Endothelial cell of umbilical vein (primary cell): ENCODE measurements at regions not wholly inside any gene's neighbourhood (a gene's known extent, or its start where the extent isn't known, plus 50 kb on each side); places are given as distances from the start of the nearest gene placed in this dataset.

Source experiments
- BruUV-seq: library from RNA; stranded (reverse); fragments of 400-500 nt; replicated peaks from 2 replicates; lab custom pipeline; 2021; lab: Mats Ljungman, UMichigan
- CTCF ChIA-PET: fragments of 300-600, 350-600 bp; sonication (Branson Sonifier 250); formaldehyde crosslinking; loops from one replicate; lab custom pipeline; 2021; ENCODE audit warnings: antibody characterized with exemption, inconsistent platforms; lab: Charles Lee
- POLR2A ChIA-PET: fragments of 300-600, 350-600 bp; sonication (Branson Sonifier 250); formaldehyde crosslinking; loops from one replicate; lab custom pipeline; 2021; ENCODE audit warnings: antibody characterized with exemption, inconsistent platforms; lab: Charles Lee
- DNase-seq: peaks from one replicate; pipeline ENCODE4 v3.0.0-alpha.2; 2011; ENCODE audit warnings: low read depth, low spot score
- FAIRE-seq: peaks from 2 replicates; lab custom pipeline; 2011; peaks lifted over from hg19 to GRCh38; lab: Jason Lieb, UNC
- H2AFZ ChIP-seq: 2 replicates; pipeline ENCODE4 v1.6.0; 2012; ENCODE audit warnings: low read depth, low read length, control low read depth, inconsistent platforms
- H3K27ac ChIP-seq: 2 replicates; pipeline ENCODE4 v1.5.1; 2011; ENCODE audit warnings: low read depth, mild to moderate bottlenecking, control low read depth, low read length, moderate library complexity; ENCODE audit not compliant: insufficient read depth
- H3K27me3 ChIP-seq, 2 experiments: 2 replicates each; pipeline versions ENCODE4 v1.6.0 to v1.6.1; 2011; ENCODE audit warnings: low read length in 2 of 2, mixed read lengths in 1 of 2; ENCODE audit not compliant: control insufficient read depth in 2 of 2, insufficient read depth in 2 of 2
- H3K36me3 ChIP-seq, 2 experiments: 2 replicates in 1 of 2; 3 replicates in 1 of 2; pipeline ENCODE4 v1.5.1; 2011; ENCODE audit warnings: low read length in 2 of 2, mild to moderate bottlenecking in 1 of 2, moderate library complexity in 1 of 2; ENCODE audit not compliant: control insufficient read depth in 2 of 2, insufficient read depth in 2 of 2; ENCODE audit errors: extremely low read depth in 1 of 2
- H3K4me1 ChIP-seq: 3 replicates; pipeline ENCODE4 v1.5.1; 2011; ENCODE audit warnings: mild to moderate bottlenecking, low read length; ENCODE audit not compliant: control insufficient read depth, insufficient read depth; ENCODE audit errors: extremely low read depth
- H3K4me2 ChIP-seq: 2 replicates; pipeline ENCODE4 v1.6.1; 2011; ENCODE audit warnings: low read length, control low read depth, mixed read lengths; ENCODE audit not compliant: insufficient read depth
- H3K4me3 ChIP-seq, 3 experiments: fragments of 200-600 bp in 1 of 3; sonication (generic), shearing (Covaris generic) in 1 of 3; replicated peaks in 1 of 3; 2 replicates each; pipeline ENCODE4 v1.5.1; 2011 to 2016; ENCODE audit warnings: control low read depth in 3 of 3, low read length in 3 of 3, mild to moderate bottlenecking in 2 of 3, inconsistent platforms in 1 of 3, low read depth in 1 of 3, moderate library complexity in 1 of 3; ENCODE audit not compliant: insufficient read depth in 1 of 3
- H3K79me2 ChIP-seq: 2 replicates; pipeline ENCODE4 v1.6.0; 2012; ENCODE audit warnings: low read length, inconsistent platforms; ENCODE audit not compliant: control insufficient read depth, insufficient read depth
- H3K9ac ChIP-seq: replicated peaks from 2 replicates; pipeline ENCODE3; 2011; ENCODE audit warnings: low read length, control low read depth; ENCODE audit not compliant: insufficient read depth; ENCODE audit errors: extremely low read depth
- H3K9me1 ChIP-seq: replicated peaks from 3 replicates; pipeline ENCODE4 v1.6.0; 2011; ENCODE audit warnings: mild to moderate bottlenecking, low read length; ENCODE audit not compliant: control insufficient read depth, insufficient read depth; ENCODE audit errors: extremely low read depth
- H3K9me3 ChIP-seq: replicated peaks from 2 replicates; pipeline ENCODE4 v1.5.1; 2012; ENCODE audit warnings: low read length, inconsistent platforms; ENCODE audit not compliant: control insufficient read depth, insufficient read depth
- H4K20me1 ChIP-seq: replicated peaks from 2 replicates; pipeline ENCODE3; 2011; ENCODE audit warnings: mild to moderate bottlenecking, low read length; ENCODE audit not compliant: control insufficient read depth, insufficient read depth; ENCODE audit errors: extremely low read depth
- CTCF ChIP-seq, 2 donors: IDR thresholded peaks; 1 replicate in 1 of 2; 2 replicates in 1 of 2; pipeline ENCODE4 v1.5.1; 2011; ENCODE audit warnings: low read length in 2 of 2, mild to moderate bottlenecking in 2 of 2, moderate library complexity in 2 of 2, control low read depth in 1 of 2, inconsistent platforms in 1 of 2, low read depth in 1 of 2; ENCODE audit not compliant: insufficient read depth in 1 of 2; ENCODE audit errors: extremely low read depth in 1 of 2
- EZH2 ChIP-seq: IDR thresholded peaks from 2 replicates; pipeline ENCODE4 v1.6.1; 2012; ENCODE audit warnings: borderline replicate concordance, low read depth, mild to moderate bottlenecking, moderate library complexity, low read length, inconsistent platforms; ENCODE audit not compliant: severe bottlenecking
- FOS ChIP-seq: IDR thresholded peaks from 2 replicates; pipeline ENCODE4 v1.6.1; 2011; ENCODE audit warnings: mild to moderate bottlenecking, low read length, moderate library complexity, borderline replicate concordance; ENCODE audit not compliant: insufficient read depth
- GATA2 ChIP-seq: IDR thresholded peaks from 2 replicates; pipeline ENCODE4 v1.7.0; 2011; ENCODE audit warnings: low read depth, mild to moderate bottlenecking, moderate library complexity, mixed read lengths, low read length; ENCODE audit not compliant: insufficient read length, insufficient read depth
- JUN ChIP-seq: IDR thresholded peaks from 2 replicates; pipeline ENCODE4 v1.6.1; 2011; ENCODE audit warnings: borderline replicate concordance, low read depth; ENCODE audit not compliant: insufficient read length, insufficient read depth
- MYC ChIP-seq: IDR thresholded peaks from one replicate; pipeline ENCODE4 v1.6.1; 2011; ENCODE audit warnings: mild to moderate bottlenecking, low read depth, low read length
- POLR2A ChIP-seq: IDR thresholded peaks from 2 replicates; pipeline ENCODE4 v1.6.1; 2012; ENCODE audit warnings: low read depth, mild to moderate bottlenecking, control low read depth, low read length
- POLR2AphosphoS5 ChIP-seq: IDR thresholded peaks from 2 replicates; pipeline ENCODE4 v1.6.1; 2012; ENCODE audit warnings: low read depth, mild to moderate bottlenecking, control low read depth, low read length, moderate library complexity; ENCODE audit not compliant: insufficient read depth
- dilution Hi-C: fragments of 300-500 bp; cut with MboI; formaldehyde crosslinking; loops from one replicate; pipeline ENCODE4 v1.15.0; 2019; ENCODE audit warnings: low sequenced_read_pairs; ENCODE audit not compliant: extremely low pct_ligation_motif_present
- intact Hi-C: fragments of 100-400 bp; cut with micrococcal nuclease; formaldehyde crosslinking; loops from one replicate; pipeline ENCODE4 v1.10.0; 2022
- TF ChIP-seq, protein P1 (sequence below): IDR thresholded peaks from 2 replicates; pipeline ENCODE4 v1.6.1; 2011; ENCODE audit not compliant: insufficient read depth, insufficient read length

- no peak overlapping the region for H2AFZ ChIP-seq
- H3K4me3 ChIP-seq, result no peak overlapping the region
- no peaks in the 10 kb centered on the region for H3K79me2 ChIP-seq
- no peak overlapping the region for H3K9ac ChIP-seq
- H3K36me3 ChIP-seq, result no peaks in the 10 kb centered on the region
- H3K9me1 ChIP-seq, result no peaks in the 10 kb centered on the region
- no peak for FAIRE-seq
- dilution Hi-C loops, result no loop called here
- no peak overlapping the region for H3K27ac ChIP-seq
- peaks cover 6% of the 10 kb centered on the region for H3K9me3 ChIP-seq
- no peak overlapping the region for H3K4me2 ChIP-seq
- TF ChIP-seq GATA2, result no peak
- TF ChIP-seq, protein P1, sequence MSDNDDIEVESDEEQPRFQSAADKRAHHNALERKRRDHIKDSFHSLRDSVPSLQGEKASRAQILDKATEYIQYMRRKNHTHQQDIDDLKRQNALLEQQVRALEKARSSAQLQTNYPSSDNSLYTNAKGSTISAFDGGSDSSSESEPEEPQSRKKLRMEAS, result no peak
- no peak for TF ChIP-seq POLR2AphosphoS5
- TF ChIP-seq EZH2, result no peak
- no peak for TF ChIP-seq JUN
- no peak for TF ChIP-seq FOS
- TF ChIP-seq MYC, result no peak
- no peak for TF ChIP-seq POLR2A
- TF ChIP-seq CTCF (IDR thresholded peaks at IDR 0.05; ENCODE audit: extremely low read depth in 1 of 2, insufficient read depth in 1 of 2, low read depth in 1 of 2, low read length in 2 of 2), result no peak
- ChIA-PET CTCF (no interaction called here), POLR2A (no interaction called here)
- no peaks in the 10 kb centered on the region for H3K4me1 ChIP-seq
- intact Hi-C loops, result no loop called here
- no peak for DNase-seq
- no peaks in the 10 kb centered on the region for H3K27me3 ChIP-seq
- H4K20me1 ChIP-seq, result no peaks in the 10 kb centered on the region
- no TSS peak for BruUV-seq
These were observed 435.4 kb downstream of the WDR72 start for GRCh38 chr15:53324061-53324460.
